ENCODE measurements at regions not wholly inside any gene's neighbourhood (a gene's known extent, or its start where the extent isn't known, plus 50 kb on each side); places are given as distances from the start of the nearest gene placed in this dataset.
"Not testable (repeated sequence)": the region's sequence is repeated elsewhere in the genome, so short reads cannot be mapped to it uniquely, and the experiment has no call there.

GRCh38 chr12:42908712-42909111 lies 319.2 kb upstream of the PRICKLE1 start:
- H3K36me3 ChIP-seq (ENCODE audit: control insufficient read depth in 2 of 2, extremely low read depth in 1 of 2, insufficient read depth in 2 of 2, low read length in 2 of 2): no peaks in the 10 kb centered on the region
- FAIRE-seq: no peak
- TF ChIP-seq EZH2 (IDR thresholded peaks at IDR 0.05; ENCODE audit: low read length): no peak
- TF ChIP-seq CTCF (optimal IDR thresholded peaks at IDR 0.05 in 1 of 3, IDR thresholded peaks at IDR 0.05 in 1 of 3, conservative IDR thresholded peaks at IDR 0.05 in 1 of 3; ENCODE audit: extremely low read depth in 1 of 3, insufficient read depth in 2 of 3, low read length in 3 of 3): no peak
- no peaks in the 10 kb centered on the region for H3K27me3 ChIP-seq (ENCODE audit: control insufficient read depth, extremely low read depth, insufficient read depth, low read length)
- no peaks in the 10 kb centered on the region for H3K9me3 ChIP-seq (ENCODE audit: control insufficient read depth, low read depth, low read length)
- no peak for DNase-seq (ENCODE audit: low read depth, low spot score)
- H4K20me1 ChIP-seq (ENCODE audit: control insufficient read depth, extremely low read depth, insufficient read depth, low read length): no peaks in the 10 kb centered on the region
- no peaks in the 10 kb centered on the region for H3K9me1 ChIP-seq (ENCODE audit: control insufficient read depth, extremely low read depth, insufficient read depth, low read length)
- H3K9ac ChIP-seq (ENCODE audit: control insufficient read depth, extremely low read depth, insufficient read depth, low read length): no peak overlapping the region
- H3K4me1 ChIP-seq (ENCODE audit: control insufficient read depth, extremely low read depth, insufficient read depth, low read length): peaks cover 10% of the 10 kb centered on the region
- H2AFZ ChIP-seq (ENCODE audit: control insufficient read depth, low read length): no peak overlapping the region
- H3K4me2 ChIP-seq (ENCODE audit: control insufficient read depth, extremely low read depth, insufficient read depth, low read depth, low read length): no peak overlapping the region
- no peak overlapping the region for H3K27ac ChIP-seq (ENCODE audit: control insufficient read depth, insufficient read depth, low read length)
- H3K4me3 ChIP-seq (ENCODE audit: control insufficient read depth in 2 of 3, extremely low read depth in 1 of 3, insufficient read depth in 2 of 3, low read depth in 1 of 3, low read length in 3 of 3): no peak overlapping the region
- dilution Hi-C loops (cut with MboI; ENCODE audit: extremely low pct_ligation_motif_present, low sequenced_read_pairs): no loop called here
- H3K79me2 ChIP-seq (ENCODE audit: control insufficient read depth, insufficient read depth, low read length): no peaks in the 10 kb centered on the region

- H3K4me1 ChIP-seq (ENCODE audit: control insufficient read depth, extremely low read depth, insufficient read depth, low read length): peaks cover 11% of the 10 kb centered on the region
- H4K20me1 ChIP-seq (ENCODE audit: control insufficient read depth, extremely low read depth, insufficient read depth, low read length); dilution Hi-C loops (cut with MboI; ENCODE audit: extremely low pct_ligation_motif_present, low sequenced_read_pairs); H3K9me3 ChIP-seq (ENCODE audit: control insufficient read depth, low read depth, low read length); H3K36me3 ChIP-seq (ENCODE audit: control insufficient read depth in 2 of 2, extremely low read depth in 1 of 2, insufficient read depth in 2 of 2, low read length in 2 of 2); H3K9ac ChIP-seq (ENCODE audit: control insufficient read depth, extremely low read depth, insufficient read depth, low read length); H2AFZ ChIP-seq (ENCODE audit: control insufficient read depth, low read length); H3K9me1 ChIP-seq (ENCODE audit: control insufficient read depth, extremely low read depth, insufficient read depth, low read length); DNase-seq (ENCODE audit: low read depth, low spot score); H3K27me3 ChIP-seq (ENCODE audit: control insufficient read depth, extremely low read depth, insufficient read depth, low read length); H3K79me2 ChIP-seq (ENCODE audit: control insufficient read depth, insufficient read depth, low read length); H3K4me3 ChIP-seq (ENCODE audit: control insufficient read depth in 2 of 3, extremely low read depth in 1 of 3, insufficient read depth in 2 of 3, low read depth in 1 of 3, low read length in 3 of 3); H3K4me2 ChIP-seq (ENCODE audit: control insufficient read depth, extremely low read depth, insufficient read depth, low read depth, low read length); H3K27ac ChIP-seq (ENCODE audit: control insufficient read depth, insufficient read depth, low read length); FAIRE-seq: not testable (repeated sequence)
Observed at GRCh38 chr12:42906801-42907200, 317.3 kb upstream of the PRICKLE1 start.

GRCh38 chr12:42905419-42905705 lies 315.8 kb upstream of the PRICKLE1 start:
- Histone ChIP-seq H3K9me1 (ENCODE audit: control insufficient read depth, extremely low read depth, insufficient read depth, low read length) (no peaks in the 10 kb centered on the region), H4K20me1 (ENCODE audit: control insufficient read depth, extremely low read depth, insufficient read depth, low read length) (no peaks in the 10 kb centered on the region), H3K4me1 (ENCODE audit: control insufficient read depth, extremely low read depth, insufficient read depth, low read length) (peaks cover 4% of the 10 kb centered on the region), H3K27me3 (ENCODE audit: control insufficient read depth, extremely low read depth, insufficient read depth, low read length) (no peaks in the 10 kb centered on the region), H3K79me2 (ENCODE audit: control insufficient read depth, insufficient read depth, low read length) (no peaks in the 10 kb centered on the region), H3K4me2 (ENCODE audit: control insufficient read depth, extremely low read depth, insufficient read depth, low read depth, low read length) (no peak overlapping the region), H3K9me3 (ENCODE audit: control insufficient read depth, low read depth, low read length) (no peaks in the 10 kb centered on the region), H3K27ac (ENCODE audit: control insufficient read depth, insufficient read depth, low read length) (no peak overlapping the region), H3K9ac (ENCODE audit: control insufficient read depth, extremely low read depth, insufficient read depth, low read length) (no peak overlapping the region), H3K36me3 (ENCODE audit: control insufficient read depth in 2 of 2, extremely low read depth in 1 of 2, insufficient read depth in 2 of 2, low read length in 2 of 2) (no peaks in the 10 kb centered on the region), H3K4me3 (ENCODE audit: control insufficient read depth in 2 of 3, extremely low read depth in 1 of 3, insufficient read depth in 2 of 3, low read depth in 1 of 3, low read length in 3 of 3) (no peak overlapping the region), H2AFZ (ENCODE audit: control insufficient read depth, low read length) (no peak overlapping the region)
- DNase-seq (ENCODE audit: low read depth, low spot score) (no peak), FAIRE-seq (no peak)
- dilution Hi-C loops (cut with MboI; ENCODE audit: extremely low pct_ligation_motif_present, low sequenced_read_pairs): no loop called here
- TF ChIP-seq CTCF (optimal IDR thresholded peaks at IDR 0.05 in 1 of 3, IDR thresholded peaks at IDR 0.05 in 1 of 3, conservative IDR thresholded peaks at IDR 0.05 in 1 of 3; ENCODE audit: extremely low read depth in 1 of 3, insufficient read depth in 2 of 3, low read length in 3 of 3): no peak
- no peak for TF ChIP-seq EZH2 (IDR thresholded peaks at IDR 0.05; ENCODE audit: low read length)

All from keratinocyte (primary cell).